NCI-H2196 treated with DMSO at 0.1 percent for 48 hours (cell line): ENCODE measurements at regions not wholly inside any gene's neighbourhood (a gene's known extent, or its start where the extent isn't known, plus 50 kb on each side); places are given as distances from the start of the nearest gene placed in this dataset.
"Not testable (repeated sequence)": the region's sequence is repeated elsewhere in the genome, so short reads cannot be mapped to it uniquely, and the experiment has no call there.

ENCODE experiments used
- DNase-seq: peaks from one replicate; lab custom pipeline; 2025; ENCODE audit not compliant: unreplicated experiment; lab: John Stamatoyannopoulos, UW

DNA sequence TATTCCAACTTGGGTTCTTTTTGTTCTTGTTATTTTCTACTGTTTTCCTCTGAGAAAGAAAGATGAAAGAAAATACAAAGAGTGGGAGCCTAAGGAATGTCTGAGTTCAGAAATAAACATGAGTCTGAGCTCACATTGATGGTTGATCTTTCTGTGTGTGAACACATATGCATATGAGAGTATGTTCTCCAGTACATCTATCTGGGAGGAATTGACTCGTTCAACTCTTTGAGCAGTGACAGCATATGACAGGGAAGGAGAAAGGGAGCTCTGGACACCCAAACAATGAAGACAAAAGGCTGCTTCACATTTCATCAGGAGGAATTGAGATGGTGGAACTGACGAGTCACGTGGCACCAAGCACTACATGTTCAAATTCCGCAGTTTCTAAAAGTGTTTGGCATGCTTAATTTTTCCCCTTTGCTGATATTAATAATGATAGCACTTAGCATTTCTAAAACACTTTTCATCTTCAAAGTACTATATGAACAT is 229.8 kb upstream of the ACVR2A start:
- DNase-seq, result no peak

- no peak for DNase-seq
Measured at GRCh38 chr2:147614471-147614870, 230.4 kb upstream of the ACVR2A start.

DNA sequence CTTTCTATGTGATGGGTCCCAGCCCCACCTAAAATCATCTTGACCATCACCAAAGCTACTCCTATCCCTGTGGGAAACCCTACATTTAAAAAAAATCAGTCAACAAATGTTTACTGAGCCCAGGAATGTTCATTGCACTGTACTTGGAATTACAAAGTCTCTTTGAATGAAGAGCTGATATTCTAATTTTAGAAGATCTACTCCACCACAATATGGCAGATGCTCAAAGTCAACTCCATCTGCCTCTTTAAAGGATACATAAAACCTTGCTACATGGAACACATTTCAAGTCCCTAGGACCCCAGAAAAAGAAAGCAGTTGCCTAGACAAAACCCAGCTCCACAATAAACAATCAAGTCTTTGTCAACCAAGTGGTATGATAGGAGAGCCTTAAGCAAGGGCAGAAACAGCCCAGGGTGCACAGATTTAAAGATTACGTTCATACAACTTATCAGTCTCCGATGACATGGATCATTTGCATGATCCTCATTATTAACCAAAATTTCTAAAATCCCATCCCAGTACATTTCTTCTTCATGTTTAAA is 234.3 kb upstream of the ACVR2A start:
- DNase-seq, result no peak

- no peak for DNase-seq
Measured at GRCh38 chr2:147609301-147609700, 235.5 kb upstream of the ACVR2A start.

DNA sequence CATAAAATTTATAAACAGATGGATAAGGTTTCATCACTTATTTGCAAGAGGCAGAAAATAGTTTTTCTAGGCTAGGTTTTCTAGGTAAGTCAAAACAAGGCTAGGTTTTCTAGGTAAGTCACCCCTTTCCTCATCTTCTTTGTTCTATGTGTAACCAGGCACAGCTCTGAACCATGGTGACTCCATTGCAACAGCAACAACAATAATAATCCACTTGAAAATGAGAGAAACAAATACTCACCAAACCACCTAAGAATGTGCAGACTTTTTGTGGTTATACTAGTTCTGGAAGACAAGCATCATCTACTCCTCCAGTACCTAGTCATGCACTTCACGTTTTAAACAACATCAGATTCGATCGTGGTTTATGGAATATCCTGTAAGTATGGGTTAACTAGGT is 237.4 kb upstream of the ACVR2A start:
- no peak for DNase-seq

DNA sequence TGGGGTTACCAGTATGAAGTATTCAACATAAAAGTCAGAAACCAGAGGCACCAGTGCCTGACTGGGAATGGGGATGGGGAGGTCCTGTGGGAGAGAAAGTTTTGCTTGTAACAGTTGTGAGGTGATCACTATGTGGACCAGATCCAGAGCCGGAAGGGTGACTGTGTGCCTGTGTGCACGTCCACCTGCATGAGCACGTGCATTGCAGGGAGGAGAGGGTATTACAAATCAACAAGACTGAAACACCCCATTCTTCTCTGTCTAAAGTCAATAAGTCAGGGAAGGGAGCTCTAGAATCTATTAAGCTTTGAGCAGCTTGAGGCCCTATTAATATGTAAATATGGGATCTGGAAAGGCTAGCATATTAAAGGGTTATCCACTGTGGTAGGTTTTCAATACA is 241.0 kb upstream of the ACVR2A start:
- DNase-seq, result no peak

DNA sequence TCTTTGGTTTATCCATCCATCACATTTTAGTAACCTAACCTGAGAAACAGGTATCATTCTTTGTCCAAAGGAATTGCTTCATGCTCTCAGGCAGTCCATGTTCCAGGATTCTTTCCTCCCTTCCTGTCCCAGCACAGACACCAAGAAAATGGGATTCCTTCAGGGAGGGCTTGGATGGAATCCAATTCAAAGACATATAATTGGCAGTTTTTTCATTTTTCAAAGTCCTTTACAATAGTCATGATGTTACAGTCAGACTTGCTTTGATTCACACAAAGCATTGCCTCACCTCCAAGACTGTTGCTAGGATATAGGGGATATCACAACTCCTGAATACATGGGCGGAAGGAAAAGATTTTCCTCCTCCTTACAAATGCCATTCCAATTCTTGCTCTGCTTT is 241.4 kb upstream of the ACVR2A start:
- DNase-seq, result no peak

DNA sequence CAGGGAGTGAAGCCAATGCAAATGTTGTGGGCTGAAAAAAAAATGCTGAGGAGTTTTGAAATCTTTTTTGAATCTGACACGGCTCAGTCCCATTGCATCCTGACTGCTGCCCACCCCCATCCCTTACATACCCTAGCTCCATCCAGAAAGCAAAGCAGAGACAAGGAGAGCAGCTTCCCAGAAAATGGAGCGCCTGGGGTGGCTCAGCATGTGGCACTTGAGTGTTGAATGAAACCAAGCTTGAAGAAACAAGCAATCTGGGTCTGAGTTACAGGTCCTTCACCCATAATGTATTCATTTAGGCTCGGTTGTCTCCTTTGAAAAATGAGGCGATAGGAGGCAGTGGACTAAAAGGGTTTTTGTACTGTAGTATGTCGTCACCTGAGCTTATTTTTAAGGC is 244.2 kb upstream of the ACVR2A start:
- no peak for DNase-seq

- no peak for DNase-seq
Measured at GRCh38 chr2:147600223-147600622, 244.6 kb upstream of the ACVR2A start.

GRCh38 chr2:147595200-147595599 is 249.6 kb upstream of the ACVR2A start:
- DNase-seq, result no peak

DNA sequence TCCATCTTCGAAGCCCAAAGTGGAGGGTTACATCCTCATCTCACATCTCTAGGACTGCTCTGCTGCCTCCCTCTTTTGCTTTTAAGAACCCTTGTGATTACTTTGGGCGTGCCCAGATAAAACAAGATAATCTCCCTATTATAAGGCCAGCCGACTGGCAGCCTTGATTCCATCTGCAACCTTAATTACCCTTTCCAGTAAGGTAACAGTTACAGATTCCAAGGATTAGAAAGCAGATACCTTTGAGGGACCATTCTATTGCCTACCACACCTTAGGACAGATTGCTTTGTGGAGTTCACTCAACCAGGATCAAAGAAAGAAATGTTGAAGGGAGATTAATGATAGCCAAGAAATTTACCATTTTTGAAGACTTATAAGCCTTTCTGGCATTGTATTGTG is 250.8 kb upstream of the ACVR2A start:
- no peak for DNase-seq

- not testable (repeated sequence) for DNase-seq
Measured at GRCh38 chr2:147592784-147593183, 252.0 kb upstream of the ACVR2A start.

DNA sequence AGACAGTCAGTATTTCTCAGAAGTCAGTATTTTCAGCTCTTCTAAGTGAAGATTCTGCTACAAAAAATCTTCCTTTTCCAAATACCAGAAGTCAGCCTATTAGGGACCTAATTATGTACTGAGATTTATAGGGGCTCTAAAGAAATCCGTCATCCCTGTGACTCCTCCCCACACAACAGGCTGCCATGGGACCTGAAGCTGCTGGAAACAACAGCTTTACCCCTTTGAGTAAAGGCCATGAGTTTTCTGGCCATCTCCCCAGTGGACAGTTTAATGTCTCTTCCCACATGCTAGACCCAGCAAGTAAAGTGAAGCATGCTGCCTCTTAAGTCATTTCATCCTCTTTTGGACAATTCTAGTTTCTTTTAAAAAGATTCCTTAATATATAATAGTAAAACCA is 255.7 kb upstream of the ACVR2A start:
- no peak for DNase-seq

DNA sequence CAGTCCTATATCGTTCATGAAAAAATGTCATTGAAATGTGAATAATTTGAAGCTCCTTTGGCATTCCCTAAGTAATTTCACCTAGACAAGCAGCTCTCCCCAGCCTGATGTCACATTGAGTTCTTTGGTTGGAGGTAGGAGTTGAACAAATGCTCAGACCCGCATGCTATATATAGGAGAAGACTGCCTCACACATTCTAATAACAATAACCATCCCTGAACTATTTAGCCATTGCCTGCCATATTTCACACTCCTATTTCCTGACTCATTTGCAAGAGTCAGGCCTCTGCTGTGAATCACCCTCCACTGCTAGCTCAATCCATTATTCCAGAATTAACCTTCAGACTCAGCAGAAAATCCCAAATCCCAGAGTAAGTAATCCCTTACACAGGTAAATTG is 256.6 kb upstream of the ACVR2A start:
- DNase-seq, result no peak

GRCh38 chr2:147578529-147578928 is 266.3 kb upstream of the ACVR2A start:
- no peak for DNase-seq

DNA sequence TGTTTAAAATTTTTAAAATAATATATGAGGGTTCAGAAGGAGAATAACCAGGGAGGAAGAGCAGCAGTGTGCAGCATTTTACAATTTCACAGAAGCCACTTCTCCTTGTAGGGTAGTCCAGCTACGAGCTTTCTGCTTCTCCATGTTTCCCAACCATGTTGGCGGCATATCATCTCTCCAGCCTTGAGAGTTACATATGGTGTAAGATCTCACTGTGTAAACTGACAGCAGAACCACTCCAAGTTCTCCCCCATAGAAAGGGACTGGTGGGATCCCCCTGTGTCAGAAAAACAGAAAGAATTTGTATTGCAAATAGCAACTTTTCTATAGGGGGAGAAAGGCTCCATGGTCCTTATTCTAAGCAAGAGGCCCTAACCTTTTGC is 266.8 kb upstream of the ACVR2A start:
- no peak for DNase-seq

- no peak for DNase-seq
Measured at GRCh38 chr2:147577323-147577997, 267.4 kb upstream of the ACVR2A start.

DNA sequence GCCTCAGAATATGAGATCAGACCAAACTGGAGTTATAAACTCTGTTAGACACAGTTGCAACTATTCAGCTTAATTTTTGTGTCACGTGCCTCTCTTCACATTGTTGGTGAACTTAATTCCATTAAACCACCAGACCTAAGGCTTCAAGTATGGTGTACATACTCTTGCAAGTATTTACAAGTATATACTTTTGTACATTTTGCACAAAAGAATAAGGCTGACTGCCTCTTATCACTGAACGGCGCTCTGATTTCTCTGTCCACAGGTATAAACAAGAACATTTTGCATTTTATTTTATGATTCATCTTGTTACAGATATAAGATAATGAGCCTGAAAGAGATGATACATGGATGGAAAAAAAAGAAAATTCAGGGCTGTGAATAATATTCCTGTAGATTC is 269.7 kb upstream of the ACVR2A start:
- no peak for DNase-seq

DNA sequence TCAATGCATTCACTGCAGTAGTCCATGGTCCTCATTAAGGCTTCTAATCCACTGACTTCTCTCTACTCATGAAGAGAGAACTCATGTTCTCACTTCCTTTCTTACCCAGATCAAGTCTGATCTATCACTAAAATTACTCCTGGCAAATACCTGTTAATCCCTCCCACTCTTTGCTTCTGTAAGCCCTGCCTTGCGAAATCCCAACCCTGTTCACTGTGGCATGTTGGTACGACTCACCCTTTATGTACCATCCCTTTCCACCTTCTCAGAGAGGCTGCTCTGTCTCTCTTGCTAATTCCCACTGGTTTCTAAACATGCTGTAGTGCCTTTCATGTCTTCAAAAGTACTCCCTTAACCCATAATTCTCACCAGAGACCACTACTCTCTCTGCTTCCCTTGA is 272.2 kb upstream of the ACVR2A start:
- DNase-seq, result no peak

- no peak for DNase-seq
Measured at GRCh38 chr2:147569426-147569825, 275.4 kb upstream of the ACVR2A start.

DNA sequence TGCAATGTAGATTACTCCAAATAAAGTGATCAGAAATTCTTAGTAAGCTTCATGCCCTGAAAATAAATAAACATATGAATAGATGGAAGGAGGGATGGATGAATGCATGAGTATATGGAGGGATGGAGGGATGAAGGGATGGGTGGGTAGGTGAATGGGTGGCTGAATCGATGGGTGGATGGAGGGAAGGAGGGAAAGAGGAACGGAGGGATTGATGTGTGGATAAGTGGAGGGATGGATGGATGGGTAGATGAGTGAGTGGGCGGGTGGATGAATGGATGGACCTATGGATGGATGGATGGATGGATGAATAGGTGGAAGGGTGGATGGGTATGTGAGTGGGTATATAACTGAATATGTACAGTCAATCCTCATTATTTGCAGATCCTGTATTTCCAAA is 276.7 kb upstream of the ACVR2A start:
- DNase-seq, result no peak

DNA sequence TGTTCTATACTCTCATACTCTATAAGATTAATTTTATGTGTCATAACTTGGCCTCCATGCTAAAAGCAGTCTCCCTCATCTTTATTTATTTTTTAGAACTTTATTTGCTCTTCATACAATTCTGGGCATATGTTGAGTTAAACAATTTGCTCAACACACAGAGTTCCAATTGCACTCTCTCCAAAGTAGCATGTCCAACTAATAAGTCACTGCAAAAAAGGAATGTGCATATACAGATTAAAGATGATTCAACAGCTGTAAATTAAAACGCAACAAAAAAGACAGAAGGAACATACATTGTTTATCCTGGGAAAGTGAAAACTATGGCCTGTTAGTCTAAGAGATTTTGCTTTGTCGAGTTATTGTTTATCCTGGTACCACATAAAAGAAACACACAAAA is 277.7 kb upstream of the ACVR2A start:
- DNase-seq, result no peak
